Endodermal cell (in vitro differentiated cells): ENCODE measurements at regions not wholly inside any gene's neighbourhood (a gene's known extent, or its start where the extent isn't known, plus 50 kb on each side); places are given as distances from the start of the nearest gene placed in this dataset.

Experiments
- DNase-seq: peaks from one replicate; pipeline ENCODE4 v3.0.0-alpha.2; 2017
- H3K27ac ChIP-seq: 2 replicates; pipeline ENCODE4 v1.5.1; 2013; ENCODE audit warnings: mild to moderate bottlenecking, low read depth, low read length, moderate library complexity
- H3K27me3 ChIP-seq: 2 replicates; pipeline ENCODE4 v1.6.1; 2013; ENCODE audit warnings: mild to moderate bottlenecking, low read length, moderate library complexity; ENCODE audit not compliant: insufficient read depth, control insufficient read depth, poor library complexity, severe bottlenecking
- H3K36me3 ChIP-seq: 2 replicates; pipeline ENCODE4 v1.7.0; 2013; ENCODE audit warnings: mild to moderate bottlenecking, low read length, moderate library complexity; ENCODE audit not compliant: control insufficient read depth, insufficient read depth
- H3K4me1 ChIP-seq: one replicate; pipeline ENCODE4 v1.7.0; 2013; ENCODE audit warnings: low read length; ENCODE audit not compliant: control insufficient read depth, insufficient read depth
- H3K4me3 ChIP-seq: 2 replicates; pipeline ENCODE4 v1.5.1; 2013; ENCODE audit warnings: mild to moderate bottlenecking, low read length, moderate library complexity
- H3K9ac ChIP-seq: 2 replicates; pipeline ENCODE4 v1.6.1; 2013; ENCODE audit warnings: mild to moderate bottlenecking, low read length, moderate library complexity; ENCODE audit not compliant: poor library complexity, severe bottlenecking; ENCODE audit errors: extremely low read depth
- H3K9me3 ChIP-seq: 2 replicates; pipeline ENCODE4 v1.6.1; 2013; ENCODE audit warnings: mild to moderate bottlenecking, low read length, moderate library complexity; ENCODE audit not compliant: control insufficient read depth
- H3K27ac Mint-ChIP-seq: 2 replicates; pipeline ENCODE4 v1.8.0; 2020; ENCODE audit warnings: mixed read lengths
- H3K27me3 Mint-ChIP-seq: 2 replicates; pipeline ENCODE4 v1.8.0; 2021; ENCODE audit warnings: mild to moderate bottlenecking, mixed read lengths; ENCODE audit not compliant: insufficient read depth
- H3K36me3 Mint-ChIP-seq: 2 replicates; pipeline ENCODE4 v1.8.0; 2020; ENCODE audit warnings: low read depth, mixed read lengths
- H3K4me1 Mint-ChIP-seq: 2 replicates; pipeline ENCODE4 v1.8.0; 2020; ENCODE audit warnings: mixed read lengths
- H3K4me3 Mint-ChIP-seq: 2 replicates; pipeline ENCODE4 v1.8.0; 2020; ENCODE audit warnings: mild to moderate bottlenecking, moderate library complexity, mixed read lengths
- H3K9me3 Mint-ChIP-seq: 2 replicates; pipeline ENCODE4 v1.8.0; 2020; ENCODE audit warnings: mild to moderate bottlenecking, mixed read lengths
- CTCF ChIP-seq: fragments of 200-600 bp; sonication (generic); conservative IDR thresholded peaks from 2 replicates; pipeline ENCODE4 v1.5.0; 2021; ENCODE audit warnings: antibody characterized with exemption, mild to moderate bottlenecking
- WGBS, 2 experiments: methylation state at CpG; one replicate each; pipeline versions ENCODE4 v1.1.5 to v1.1.7; 2013; ENCODE audit warnings: missing lambda C conversion rate in 2 of 2, mixed read lengths in 1 of 2; ENCODE audit not compliant: insufficient coverage in 1 of 2, insufficient read length in 1 of 2; 5-methylcytosine and 5-hydroxymethylcytosine counted together

- Histone ChIP-seq H3K27ac (no peak overlapping the region), H3K4me1 (no peaks in the 10 kb centered on the region), H3K9me3 (no peaks in the 10 kb centered on the region), H3K36me3 (no peaks in the 10 kb centered on the region), H3K4me3 (no peak overlapping the region), H3K9ac (no peak overlapping the region), H3K27me3 (peaks cover 9% of the 10 kb centered on the region)
- Mint-ChIP-seq H3K9me3 (peaks cover 6% of the 10 kb centered on the region), H3K27ac (no peak overlapping the region), H3K4me1 (peaks cover 12% of the 10 kb centered on the region), H3K36me3 (no peaks in the 10 kb centered on the region), H3K27me3 (no peaks in the 10 kb centered on the region), H3K4me3 (no peak overlapping the region)
- no peak for DNase-seq
- 88 to 90% methylated on average over 7 to 9 of the region's 9 CpGs for WGBS, 2 experiments
- TF ChIP-seq CTCF, result no peak
These were observed 131.2 kb downstream of the MPP7 start for GRCh38 chr10:28171468-28172222.

DNA sequence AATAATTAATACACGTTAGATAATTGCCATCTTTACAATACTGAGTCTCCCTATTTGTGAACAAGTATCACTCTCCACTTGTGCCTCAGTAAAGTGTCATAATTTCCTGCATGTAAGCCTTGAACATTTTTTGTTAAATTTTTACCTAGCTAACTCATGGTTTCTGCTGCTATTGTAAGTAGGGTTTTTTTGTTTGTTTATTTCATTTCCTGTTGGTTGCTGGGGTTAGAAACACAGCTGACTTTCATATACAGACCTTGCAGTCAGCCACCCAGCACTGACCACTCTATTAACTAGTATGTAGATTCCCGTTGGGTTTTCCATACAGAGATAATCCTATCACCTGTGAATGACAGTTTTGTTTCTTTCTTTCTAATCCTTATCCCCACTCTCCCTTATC, 133.3 kb downstream of the MPP7 start:
- peaks cover 6% of the 10 kb centered on the region for H3K9me3 Mint-ChIP-seq
- no peak overlapping the region for H3K27ac Mint-ChIP-seq
- H3K27me3 Mint-ChIP-seq, result no peaks in the 10 kb centered on the region
- peaks cover 9% of the 10 kb centered on the region for H3K27me3 ChIP-seq
- peaks cover 12% of the 10 kb centered on the region for H3K4me1 Mint-ChIP-seq
- DNase-seq, result no peak
- no peak overlapping the region for H3K4me3 Mint-ChIP-seq
- no peak for TF ChIP-seq CTCF
- H3K4me1 ChIP-seq, result no peaks in the 10 kb centered on the region
- no peak overlapping the region for H3K27ac ChIP-seq
- H3K36me3 ChIP-seq, result no peaks in the 10 kb centered on the region
- no peak overlapping the region for H3K9ac ChIP-seq
- no peak overlapping the region for H3K4me3 ChIP-seq
- no peaks in the 10 kb centered on the region for H3K36me3 Mint-ChIP-seq
- WGBS, 2 experiments, result 70 to 92% methylated on average over 1 to 2 of the region's 2 CpGs
- no peaks in the 10 kb centered on the region for H3K9me3 ChIP-seq

DNA sequence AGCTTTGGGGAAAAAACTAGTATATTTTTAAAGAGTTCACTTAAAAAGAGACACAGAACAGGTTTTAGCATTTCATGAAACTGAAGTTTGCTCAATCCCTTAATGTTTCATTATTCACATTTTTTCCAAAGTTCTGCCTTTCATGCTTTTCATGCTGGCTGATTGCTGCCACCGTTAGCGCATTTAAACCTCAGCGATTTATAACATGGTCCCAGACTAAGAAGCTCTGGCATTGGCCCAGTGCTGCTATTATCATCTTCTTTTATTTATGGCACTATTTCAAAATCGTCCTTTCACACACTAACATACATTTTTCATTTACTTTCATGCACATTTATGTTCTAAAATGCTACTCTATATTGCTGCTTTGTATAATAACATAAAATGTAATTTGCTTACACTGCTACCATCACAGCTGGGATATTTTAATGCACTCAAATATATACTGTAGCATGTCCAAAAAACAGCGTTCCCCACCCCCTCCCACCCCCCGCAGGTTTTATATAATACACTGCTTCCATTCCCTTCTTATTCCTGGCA, 141.9 kb downstream of the MPP7 start:
- no peaks in the 10 kb centered on the region for H3K36me3 ChIP-seq
- Mint-ChIP-seq H3K4me1 (peaks cover 5% of the 10 kb centered on the region), H3K27me3 (peaks cover 2% of the 10 kb centered on the region), H3K4me3 (no peak overlapping the region), H3K9me3 (peaks cover 5% of the 10 kb centered on the region), H3K27ac (no peak overlapping the region), H3K36me3 (no peaks in the 10 kb centered on the region)
- peaks cover 5% of the 10 kb centered on the region for H3K9me3 ChIP-seq
- no peak overlapping the region for H3K9ac ChIP-seq
- no peak for DNase-seq
- no peak overlapping the region for H3K4me3 ChIP-seq
- H3K4me1 ChIP-seq, result no peaks in the 10 kb centered on the region
- no peaks in the 10 kb centered on the region for H3K27me3 ChIP-seq
- TF ChIP-seq CTCF, result no peak
- H3K27ac ChIP-seq, result no peak overlapping the region
- 91 to 94% methylated on average over 4 to 6 of the region's 6 CpGs for WGBS, 2 experiments
